NCI-H1417 treated with DMSO at 0.1 percent for 48 hours (cell line): ENCODE measurements at regions not wholly inside any gene's neighbourhood (a gene's known extent, or its start where the extent isn't known, plus 50 kb on each side); places are given as distances from the start of the nearest gene placed in this dataset.

Experiments used
- DNase-seq: peaks from one replicate; lab custom pipeline; 2025; lab: John Stamatoyannopoulos, UW

GRCh38 chr13:109644069-109644750 is 142.2 kb downstream of the IRS2 start:
- no peak for DNase-seq

- DNase-seq, result no peak
Observed at GRCh38 chr13:109642358-109642757, 144.0 kb downstream of the IRS2 start.

DNA sequence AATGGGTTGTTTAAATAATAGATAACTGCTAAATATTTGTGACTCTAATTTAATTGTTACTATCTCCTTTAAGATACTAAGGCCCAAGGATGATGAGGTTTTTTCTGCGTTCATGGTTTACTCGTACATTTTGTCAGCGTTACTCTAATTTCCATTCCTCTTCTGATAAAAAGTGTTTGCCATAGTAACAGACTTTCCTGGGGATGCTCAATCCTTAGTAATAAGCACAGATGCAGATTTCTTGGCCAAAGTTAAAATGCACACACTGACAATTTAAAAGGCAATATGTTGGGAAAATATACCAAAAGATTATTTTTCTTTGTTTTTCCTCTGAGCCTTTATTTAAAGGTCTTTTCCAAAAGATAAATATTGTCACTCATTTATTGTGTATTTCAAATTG is 149.6 kb downstream of the IRS2 start:
- DNase-seq, result no peak

DNA sequence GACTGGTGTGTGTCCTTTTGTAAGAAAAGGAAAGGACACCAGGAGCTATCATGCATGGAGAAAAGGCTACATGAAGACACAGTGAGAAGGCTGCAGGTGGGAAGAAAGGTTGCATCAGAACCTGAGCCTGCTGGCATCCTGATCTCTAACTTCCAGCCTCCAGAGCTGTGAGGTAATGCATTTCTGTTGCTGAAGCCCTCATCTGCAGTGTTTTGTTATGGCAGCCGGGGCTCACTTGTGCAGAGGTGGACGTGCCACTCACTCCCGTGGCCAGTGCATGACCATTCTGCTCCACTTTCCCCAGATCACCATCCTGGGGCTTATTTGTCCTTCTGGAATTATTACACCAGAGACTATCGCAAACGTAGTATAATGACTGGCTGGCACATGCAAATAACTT is 155.3 kb downstream of the IRS2 start:
- DNase-seq, result no peak

- no peak for DNase-seq
Observed at GRCh38 chr13:109630271-109630670, 156.1 kb downstream of the IRS2 start.

GRCh38 chr13:109629737-109630136 is 156.6 kb downstream of the IRS2 start:
- no peak for DNase-seq

DNA sequence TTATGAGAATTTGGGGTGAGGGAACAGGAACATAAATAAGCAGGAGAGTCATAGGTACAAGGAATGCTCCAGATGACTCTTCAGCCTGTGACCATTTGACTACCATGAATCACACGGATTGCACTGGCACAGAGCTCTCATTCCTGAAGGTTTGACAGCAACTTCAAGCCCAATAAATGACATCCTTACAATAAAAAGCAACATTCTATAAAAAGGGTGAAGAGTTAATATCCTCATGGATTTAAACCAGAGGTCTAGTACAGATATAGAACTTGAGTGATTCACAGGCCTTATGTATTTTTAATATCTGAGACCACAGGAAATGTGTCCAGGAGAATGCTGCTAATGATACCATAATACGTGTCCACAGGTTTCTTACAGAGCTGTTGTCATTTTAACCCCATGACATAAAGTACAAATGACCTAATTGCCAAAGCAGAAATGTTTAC is 158.1 kb downstream of the IRS2 start:
- no peak for DNase-seq

- DNase-seq, result no peak
Observed at GRCh38 chr13:109627649-109628048, 158.7 kb downstream of the IRS2 start.

DNA sequence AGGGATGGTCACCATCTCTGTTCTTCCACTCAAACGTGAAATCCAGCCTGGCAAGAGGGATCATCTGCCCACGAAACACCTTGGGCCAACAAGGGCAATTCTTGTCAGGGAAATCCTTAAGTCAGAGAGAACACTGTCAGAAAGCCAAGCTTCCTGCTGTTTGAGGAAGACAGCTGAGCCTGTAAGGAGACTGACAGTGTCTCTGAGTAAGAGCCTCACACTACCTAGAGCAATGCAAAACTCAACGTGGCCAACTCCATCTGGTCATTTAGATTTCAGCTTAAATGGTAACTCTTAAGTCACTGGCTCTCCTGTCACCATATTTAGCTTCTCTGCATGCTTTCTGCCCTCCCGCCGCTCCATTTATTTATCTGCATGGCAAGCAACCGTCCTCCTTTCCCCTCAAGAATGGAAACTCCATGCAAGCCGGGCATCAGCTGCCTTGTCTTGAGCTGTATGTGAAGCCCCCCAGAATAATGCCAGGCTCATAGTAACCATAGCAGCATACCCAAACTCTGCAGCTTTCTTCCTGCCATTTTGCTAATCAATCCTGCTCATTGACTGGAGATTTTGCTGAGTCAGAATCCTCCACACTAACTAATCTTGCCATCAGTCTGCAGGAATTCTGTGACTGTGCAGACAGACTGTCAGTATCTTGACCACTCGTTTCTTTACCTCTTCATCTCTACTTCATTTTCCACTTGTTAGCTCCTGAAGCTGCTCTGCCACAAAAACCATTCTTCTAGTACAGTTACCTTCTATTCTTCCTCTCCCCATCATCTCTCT is 159.8 kb downstream of the IRS2 start:
- no peak for DNase-seq

DNA sequence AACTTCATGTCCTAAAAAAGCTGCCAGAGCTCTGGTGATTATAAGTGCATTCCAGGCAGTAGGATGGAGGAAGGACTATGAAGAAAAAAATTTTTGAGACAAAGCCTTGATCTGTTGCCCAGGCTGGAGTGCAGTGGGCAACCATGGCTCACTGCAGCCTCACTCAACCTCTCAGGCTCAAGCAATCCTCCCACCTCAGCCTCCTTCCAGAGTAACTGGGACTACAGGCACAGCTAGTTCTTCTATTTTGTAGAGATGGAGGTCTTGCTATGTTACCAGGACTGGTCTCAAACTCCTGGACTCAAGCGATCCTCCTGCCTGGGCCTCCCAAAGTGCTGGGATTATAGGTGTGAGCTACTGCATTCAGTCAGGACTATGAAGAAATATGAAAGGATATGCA is 161.2 kb downstream of the IRS2 start:
- no peak for DNase-seq

- no peak for DNase-seq
Observed at GRCh38 chr13:109622006-109622405, 164.4 kb downstream of the IRS2 start.

DNA sequence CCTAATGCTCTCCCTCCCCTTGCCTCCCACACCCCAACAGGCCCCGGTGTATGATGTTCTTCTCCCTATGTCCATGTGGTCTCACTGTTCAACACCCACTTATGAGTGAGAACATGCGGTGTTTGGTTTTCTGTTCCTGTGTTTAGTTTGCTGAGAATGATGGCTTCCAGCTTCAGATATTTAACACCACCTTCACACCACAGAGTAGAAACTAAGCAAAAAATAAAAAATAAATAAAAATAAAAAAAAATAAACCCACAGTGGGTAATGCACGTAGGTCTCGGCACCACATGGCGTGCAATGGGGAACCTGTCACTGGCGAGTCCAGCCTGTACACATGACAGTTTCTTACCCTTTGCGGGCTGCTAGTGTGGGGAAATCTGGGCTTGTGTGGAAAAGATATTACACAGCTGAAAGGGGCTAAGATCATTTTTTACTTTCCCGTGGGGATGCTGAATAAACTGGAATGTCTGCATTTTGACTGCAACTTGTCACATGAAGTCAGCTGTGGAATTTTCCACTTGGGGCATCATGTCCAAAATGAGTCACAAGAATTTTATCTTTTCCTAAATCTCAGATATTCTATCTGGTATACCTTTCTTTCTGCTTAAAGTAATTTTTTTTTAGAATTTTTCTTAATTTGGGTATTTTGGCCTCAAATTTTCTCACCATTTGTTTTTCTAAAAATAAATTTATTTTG is 170.5 kb downstream of the IRS2 start:
- no peak for DNase-seq

- DNase-seq, result no peak
Observed at GRCh38 chr13:109611912-109612691, 174.3 kb downstream of the IRS2 start.

DNA sequence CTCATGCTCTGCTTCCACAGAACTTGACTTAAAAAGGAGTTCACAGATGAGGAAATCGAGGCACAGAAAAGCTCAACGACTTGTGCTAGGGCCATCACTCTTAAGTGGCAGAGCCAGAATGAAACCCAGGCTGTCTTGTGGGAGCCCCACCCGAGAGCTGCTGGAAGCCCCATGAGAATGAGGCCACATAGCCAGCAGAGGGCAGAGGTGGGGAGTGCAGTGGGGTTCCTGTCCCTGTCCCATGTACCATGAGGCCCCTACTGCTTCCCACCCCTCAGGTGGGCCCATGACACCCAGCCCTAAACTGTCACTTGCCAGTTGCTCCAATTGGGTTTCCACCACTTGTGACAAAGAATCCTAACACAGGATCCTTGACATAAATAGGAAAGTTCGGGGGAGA is 175.9 kb downstream of the IRS2 start:
- no peak for DNase-seq

DNA sequence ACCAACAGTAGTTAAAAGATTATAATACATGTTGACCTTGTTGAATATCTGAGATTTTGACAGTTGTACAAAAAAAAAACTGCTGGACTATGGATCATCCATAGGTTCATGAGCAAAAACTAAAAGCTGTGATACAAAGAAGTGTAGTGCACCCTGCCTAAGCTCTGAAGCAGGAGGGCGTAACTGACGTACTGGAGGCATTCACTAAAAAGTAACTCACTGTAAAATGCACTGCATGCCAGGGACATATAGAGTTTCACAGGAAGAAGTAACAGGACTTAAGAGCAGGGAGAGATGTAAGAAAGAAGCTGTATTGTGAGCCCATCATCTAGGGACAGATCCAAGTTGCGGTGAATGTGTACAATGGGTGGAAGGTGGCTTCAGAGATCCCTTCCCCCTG is 177.9 kb downstream of the IRS2 start:
- DNase-seq, result no peak

- no peak for DNase-seq
Observed at GRCh38 chr13:109608059-109608458, 178.3 kb downstream of the IRS2 start.

DNA sequence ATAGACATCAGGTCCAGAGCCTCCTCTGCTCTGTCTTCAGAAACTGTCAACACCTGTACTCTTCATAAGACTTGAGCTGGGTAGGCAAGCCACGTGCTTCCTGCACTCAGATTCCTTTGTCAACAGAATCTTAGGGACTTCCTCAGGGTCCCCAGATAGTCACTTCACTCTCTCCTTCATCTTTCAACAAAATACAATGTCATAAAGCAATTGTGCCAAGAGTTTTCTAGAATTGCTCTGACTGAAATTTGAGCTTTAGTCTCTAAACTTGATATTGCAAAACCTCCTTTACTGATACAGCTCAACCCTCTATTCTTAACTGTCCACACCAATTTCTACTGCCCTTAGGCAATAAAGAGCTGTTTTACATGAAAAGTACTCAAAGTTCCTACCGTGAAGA is 179.9 kb downstream of the IRS2 start:
- DNase-seq, result no peak

DNA sequence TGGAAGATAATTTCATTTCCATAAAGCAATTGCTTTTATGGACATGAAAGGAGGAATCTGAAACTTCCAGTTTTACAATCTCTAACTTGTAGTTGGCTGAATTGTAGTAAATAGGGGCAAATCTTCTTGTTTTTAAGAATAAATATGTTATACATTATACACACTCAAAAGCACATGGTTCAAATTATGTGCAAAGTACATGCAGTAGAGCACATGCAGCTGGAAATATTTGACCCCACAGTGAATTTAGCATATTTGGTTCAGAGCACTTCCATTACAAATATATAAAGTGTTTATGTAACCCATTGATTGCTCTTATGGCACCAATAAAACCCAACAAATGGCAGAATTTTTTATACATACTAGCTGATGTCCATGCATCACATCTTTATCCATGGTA is 180.5 kb downstream of the IRS2 start:
- no peak for DNase-seq

DNA sequence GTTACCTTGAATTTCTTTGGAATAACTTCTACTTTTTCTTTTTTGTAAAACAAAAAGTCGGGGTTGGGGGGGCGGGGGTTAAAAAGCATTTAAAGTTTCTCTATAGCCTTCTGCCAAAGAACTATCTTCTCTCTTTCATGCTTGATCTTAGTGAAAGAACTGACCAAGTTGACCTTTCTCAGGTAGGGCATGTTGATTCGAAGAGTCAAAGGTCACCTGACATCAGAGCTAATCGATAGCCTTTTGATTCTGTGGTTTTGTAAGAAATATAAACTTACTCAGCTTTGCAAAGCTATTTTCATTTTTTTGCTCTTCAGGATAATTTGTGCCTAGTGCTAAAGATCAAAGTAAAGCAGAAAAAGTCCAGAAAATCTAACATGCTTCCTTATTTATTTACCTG is 181.5 kb downstream of the IRS2 start:
- no peak for DNase-seq

GRCh38 chr13:109602356-109602755 is 184.0 kb downstream of the IRS2 start:
- no peak for DNase-seq

- no peak for DNase-seq
Observed at GRCh38 chr13:109599901-109600657, 186.3 kb downstream of the IRS2 start.

- no peak for DNase-seq
Observed at GRCh38 chr13:109595471-109595870, 190.9 kb downstream of the IRS2 start.
